NCI-H187 treated with DMSO at 0.1 percent for 48 hours (cell line): ENCODE measurements at regions not wholly inside any gene's neighbourhood (a gene's known extent, or its start where the extent isn't known, plus 50 kb on each side); places are given as distances from the start of the nearest gene placed in this dataset.

ENCODE experiments used
- DNase-seq: peaks from one replicate; lab custom pipeline; 2025; lab: John Stamatoyannopoulos, UW

DNA sequence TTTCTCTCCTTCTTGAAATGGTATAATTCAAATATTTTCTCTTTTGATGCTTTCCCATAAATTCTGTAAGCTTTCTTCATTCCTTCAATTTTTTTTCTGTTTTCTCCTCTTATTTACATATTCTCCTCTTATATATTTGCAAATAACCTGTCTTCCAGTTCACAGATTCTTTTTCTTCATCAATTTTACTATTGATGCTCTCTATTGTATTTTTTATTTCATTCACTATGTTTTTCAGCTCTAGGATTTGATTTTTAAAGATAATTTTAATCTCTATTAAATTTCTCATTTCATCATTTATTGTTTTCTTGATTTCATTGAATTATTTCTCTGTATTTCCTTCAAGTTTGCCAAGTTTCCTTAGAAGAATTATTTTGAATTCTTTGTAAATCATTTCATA, 54.0 kb upstream of the PRPS1L1 start:
- DNase-seq, result no peak

DNA sequence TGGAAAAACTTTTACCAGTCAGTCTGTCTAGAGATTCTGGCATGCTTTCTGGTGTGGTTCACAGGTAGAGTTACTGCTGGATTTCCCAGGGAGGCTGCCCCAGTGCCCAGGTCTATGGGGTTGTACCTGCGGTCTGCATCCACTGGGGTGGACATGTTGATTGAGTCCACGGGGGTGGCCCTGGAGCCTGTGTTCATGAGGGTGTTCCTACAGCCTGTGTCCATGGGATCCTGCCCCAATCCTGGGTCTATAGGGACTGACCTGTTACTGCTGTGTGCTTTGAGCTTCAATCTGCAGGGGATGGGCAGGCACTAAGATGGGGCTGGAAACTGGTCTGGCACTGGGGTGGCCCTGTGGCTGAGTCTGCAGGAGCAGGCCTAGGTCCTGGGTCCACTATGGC, 54.5 kb upstream of the PRPS1L1 start:
- no peak for DNase-seq

DNA sequence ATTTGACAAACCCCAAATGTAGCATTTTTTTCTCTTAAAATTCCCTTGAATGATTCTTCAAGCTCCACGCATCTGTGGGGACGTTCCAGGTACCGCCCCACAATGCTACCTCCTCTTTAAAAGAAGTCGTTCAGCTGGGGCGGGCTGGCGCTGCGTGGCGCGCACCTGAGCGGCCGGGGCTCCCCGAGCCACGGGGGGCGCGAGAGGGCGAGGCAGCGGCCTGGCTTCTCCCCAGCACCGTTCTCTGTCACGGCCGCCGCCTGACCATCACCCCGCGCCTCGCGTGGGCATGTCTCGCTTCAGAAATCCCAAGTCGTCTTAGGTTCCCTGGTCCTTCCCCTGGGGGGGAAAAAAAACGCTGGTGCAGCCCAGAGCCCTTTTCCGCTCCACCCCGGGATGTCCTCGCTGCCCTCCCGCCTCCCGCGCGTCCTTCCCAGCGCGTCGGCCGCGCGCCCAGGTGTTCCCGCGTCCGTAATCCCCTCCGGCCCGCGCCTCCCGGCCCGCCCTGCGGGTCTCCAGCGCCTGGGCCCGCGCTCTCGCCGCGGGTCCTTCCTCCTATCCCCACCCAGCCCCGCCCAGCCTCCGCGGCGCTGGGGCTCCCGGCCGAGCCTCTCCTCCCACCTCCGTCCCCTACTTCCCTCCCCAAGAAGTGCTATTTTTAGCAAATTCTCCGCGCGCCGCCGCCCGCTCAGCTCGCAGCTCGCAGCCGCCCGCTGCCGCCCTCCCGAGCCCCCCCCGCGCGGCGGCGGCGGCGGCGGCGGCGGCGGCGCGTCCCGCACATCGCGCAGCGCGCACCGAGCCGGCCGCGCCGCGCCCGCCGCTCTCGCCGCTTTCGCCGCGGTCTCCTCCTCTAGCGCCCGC, 58.7 kb upstream of the PRPS1L1 start:
- DNase-seq, result no peak

DNA sequence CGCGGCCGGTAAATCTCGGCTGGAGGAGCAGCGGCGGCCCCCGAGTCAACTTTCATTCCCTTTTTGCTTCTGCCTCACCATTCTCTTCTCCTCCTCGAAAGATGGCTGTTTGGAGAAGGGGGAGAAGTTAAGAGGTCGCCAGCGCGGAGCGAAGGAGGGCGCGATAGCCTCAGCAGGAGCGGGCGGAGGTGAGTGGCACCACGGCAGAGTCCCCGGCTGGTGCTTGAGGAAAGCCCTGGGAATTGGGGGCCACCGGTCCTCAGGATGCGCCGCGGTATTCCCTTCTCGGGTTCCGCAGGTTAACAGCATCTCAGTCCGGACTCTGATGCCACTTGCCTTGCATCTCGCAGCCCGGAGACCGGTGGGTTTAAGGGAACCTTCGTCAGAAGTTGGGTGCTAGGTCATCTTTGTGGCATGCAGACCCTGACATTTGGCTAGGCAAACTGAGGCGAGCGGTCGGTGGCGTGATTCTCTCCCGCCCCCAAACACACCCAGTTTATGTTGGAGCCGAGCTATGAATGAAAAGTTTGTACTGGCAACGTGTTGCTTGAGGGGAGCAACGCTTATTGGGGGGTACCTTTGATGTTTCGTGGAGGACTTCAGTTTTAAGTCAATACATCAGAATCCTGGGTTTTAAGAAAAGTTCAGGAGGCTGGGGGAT, 59.5 kb upstream of the PRPS1L1 start:
- DNase-seq, result no peak

DNA sequence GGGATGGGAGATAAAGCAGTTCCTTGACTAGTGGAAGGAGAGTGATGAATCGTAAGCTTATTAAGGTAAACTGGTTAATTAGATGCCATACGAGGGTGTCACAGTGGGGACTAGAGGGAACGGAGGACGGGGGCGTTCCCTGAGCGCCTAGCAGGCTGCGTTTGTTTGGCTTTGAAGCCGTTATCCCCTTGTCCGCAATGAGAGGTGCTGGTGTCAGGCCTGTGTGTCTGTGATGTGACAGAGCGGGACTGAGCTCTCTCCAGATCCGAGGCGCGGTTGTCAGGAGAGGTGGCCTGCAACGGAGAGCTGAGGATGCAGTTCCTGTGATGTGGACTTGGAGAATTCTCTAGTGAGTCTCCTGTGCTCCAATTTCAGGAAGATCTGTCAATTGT, 60.0 kb upstream of the PRPS1L1 start:
- DNase-seq, result no peak

DNA sequence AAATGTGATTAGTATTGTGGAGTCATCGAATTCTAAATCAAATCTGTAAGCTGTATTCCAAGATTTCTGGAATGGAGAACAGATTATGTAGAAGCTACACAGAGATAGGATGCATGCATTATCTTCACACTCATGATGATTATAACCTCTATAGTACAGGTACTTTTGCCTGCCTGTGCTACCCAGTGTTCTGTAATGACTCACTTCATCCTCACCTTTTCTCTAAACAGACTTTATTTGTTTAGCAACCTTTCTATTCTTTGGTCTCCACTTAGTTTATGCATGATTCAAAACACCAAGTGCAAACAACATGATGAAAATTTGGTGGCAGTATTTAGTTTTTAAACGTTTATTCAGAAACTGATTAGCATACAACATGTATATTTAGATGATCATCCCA, 68.4 kb upstream of the PRPS1L1 start:
- DNase-seq, result no peak

DNA sequence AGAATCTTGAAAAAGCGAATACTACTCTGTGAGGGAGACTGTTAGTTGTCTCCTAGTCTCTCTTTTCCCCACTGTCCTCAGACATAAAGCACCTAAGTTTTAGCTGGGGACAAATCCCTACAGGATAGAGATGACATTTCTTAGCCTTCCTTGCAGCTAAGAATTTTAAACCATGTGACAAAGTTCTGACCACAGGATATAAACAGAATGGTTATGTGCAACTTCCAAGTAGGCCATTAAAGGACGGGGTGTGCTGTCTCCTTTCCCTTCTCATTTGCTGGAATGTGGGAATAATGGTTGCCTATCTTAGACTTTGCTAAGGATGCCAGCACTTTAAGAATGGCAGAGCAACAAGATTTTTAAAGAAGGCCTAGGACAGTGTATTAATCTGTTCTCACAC, 74.9 kb upstream of the PRPS1L1 start:
- DNase-seq, result no peak

DNA sequence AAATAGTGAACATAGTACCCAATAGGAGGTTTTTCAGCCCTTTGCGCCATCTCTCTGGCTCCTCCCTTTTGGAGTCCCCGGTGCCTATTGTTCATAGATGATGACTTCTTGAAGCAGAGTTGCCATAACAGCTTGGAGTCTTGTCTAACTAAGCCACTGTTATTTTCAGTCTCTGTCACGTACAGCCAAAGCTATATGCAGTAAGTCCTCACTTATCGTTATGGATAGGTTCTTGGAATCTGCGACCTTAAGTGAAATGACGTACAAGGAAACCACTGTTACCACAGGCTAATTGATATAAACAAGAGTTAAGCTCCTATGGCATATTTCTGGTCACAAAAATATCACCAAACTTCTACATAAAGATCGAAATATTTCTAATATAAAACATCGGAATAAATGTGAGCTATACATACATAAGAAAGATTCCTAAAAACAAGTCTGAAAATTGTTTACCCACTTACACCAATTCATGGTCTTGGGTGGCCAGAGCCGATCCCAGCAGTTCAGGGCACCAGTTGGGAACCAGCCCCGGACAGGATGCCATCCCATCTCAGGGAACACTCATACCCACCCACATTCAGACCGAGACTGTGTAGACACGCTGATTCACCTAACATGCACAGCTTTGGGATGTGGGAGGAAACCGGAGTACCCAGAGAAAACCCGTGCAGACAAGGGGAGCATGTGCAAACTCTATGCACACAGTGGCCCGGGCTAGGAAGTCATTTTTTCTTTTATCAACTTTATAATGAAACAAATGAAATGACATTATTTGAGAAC, 76.0 kb upstream of the PRPS1L1 start:
- no peak for DNase-seq

DNA sequence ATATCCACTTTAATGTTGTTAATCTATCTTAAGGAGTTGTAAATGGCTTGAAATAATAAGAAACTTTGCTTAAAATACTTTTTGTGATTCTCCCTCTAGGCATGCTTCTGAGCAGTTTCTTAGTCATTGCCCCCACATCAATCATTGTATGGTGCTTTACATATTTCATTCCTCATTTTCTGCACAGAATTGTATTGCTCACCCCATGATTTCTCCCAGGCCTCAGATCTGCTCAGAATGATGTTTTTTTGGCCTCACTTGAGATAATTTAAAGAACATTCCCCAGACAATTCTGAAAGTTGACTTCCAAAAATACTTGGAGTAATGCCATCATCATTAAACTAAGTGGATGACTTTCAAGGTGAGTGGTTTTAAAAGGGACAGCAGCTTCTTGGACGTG, 82.1 kb upstream of the PRPS1L1 start:
- no peak for DNase-seq

DNA sequence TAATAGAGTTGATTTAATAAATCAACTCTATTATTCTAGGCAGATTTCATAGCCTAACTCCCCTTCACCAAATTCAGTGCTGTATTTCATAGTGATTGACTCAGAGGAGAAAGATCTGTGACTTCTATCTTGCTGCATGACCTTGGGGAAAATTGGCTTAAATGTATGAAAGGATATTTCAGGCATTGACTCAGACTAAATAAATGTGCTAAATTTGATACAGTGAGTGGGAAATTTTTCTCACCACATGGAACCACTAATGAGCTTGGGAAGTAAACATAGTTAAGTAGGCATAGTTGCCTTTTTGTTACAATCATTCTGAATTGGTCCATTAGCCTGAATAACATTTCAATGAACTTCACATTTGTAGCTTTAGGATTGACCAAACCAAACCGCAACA, 89.0 kb upstream of the PRPS1L1 start:
- DNase-seq, result no peak

DNA sequence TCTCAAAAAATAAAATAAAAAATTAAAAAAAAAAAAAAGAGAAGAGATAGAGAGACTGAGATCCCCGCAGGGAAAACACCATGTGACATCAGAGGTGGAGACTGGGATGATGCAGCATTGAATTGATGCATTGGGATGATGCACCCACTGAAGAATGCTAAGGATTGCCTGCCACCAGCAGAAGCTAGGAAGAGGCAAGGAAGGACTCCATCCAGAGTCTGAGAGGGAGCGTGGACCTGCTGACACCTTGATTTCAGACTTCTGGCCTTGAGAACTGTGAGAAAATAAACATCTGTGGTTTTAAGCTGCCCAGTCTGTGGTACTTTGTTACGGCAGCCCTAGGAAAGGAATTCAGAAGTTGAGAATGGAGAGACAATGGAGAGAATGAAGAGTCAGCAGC, 89.8 kb upstream of the PRPS1L1 start:
- DNase-seq, result no peak

DNA sequence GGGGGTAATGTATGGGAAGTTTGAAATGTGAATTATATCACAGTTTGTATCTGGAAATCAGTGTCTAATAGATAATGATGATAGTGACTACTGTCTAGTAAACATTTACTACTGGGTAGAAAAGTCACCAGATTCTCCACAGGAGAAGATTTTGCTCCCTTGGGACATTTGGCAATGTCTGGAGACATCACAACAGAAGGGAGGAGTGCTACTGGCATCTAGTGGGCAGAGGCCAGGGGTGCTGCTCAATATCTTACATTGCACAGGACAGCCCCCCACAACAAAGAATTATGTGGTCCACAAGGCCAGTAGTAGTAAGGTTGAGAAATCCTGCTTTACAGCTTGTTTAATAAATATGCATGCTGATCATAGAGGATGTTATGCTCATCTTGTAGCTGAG, 92.3 kb upstream of the PRPS1L1 start:
- no peak for DNase-seq

DNA sequence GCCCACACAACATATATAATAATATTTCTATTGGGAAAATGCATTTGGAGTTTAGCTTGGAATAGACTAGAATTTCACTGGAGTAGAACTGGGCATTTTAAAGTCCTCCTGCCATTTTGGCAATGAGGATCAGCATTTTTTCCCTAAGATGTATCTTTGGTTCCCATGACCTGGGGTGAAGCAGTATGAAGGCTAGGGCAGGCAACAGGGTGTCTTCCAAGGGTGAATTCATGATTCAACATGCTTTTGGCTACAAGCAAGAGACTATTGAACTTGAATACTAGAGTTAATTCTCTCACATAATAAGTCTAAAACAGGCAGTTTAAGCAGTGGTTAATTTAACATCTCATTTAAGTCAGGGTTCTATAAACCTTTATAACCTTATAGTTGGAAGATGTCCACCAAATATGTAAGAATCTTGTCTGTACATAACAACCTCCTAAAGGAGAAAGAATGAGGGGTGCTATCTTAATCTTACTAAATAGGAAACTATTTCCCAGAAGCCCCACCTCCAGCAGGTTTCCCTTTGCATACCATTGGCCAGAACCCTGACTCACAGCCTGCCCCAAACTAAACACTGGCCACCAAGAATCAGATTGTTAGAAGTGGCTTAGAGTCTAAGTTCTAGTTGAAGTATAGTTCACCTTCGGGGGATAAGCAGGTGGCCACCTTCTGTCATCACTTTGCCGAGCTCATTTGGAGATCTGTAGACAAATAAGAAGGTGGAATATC, 96.0 kb upstream of the PRPS1L1 start:
- no peak for DNase-seq

DNA sequence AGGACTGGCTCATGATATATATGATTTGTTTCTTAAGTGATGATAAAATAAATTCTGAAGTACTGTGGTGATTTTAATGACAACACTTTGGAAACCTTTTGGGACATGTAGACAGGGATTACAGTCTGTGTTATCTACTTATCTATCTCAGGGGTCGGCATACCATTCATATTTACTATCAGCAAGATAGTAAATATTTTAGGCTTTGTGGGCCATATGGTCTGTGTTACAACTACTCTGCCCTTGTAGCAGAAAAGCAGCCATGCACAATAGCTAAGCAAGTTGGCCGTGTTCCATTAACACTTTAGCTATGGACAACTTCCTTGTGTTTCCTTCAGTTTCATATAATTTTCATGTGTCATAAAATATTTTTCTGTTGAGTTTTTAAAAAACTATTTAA, 97.8 kb upstream of the PRPS1L1 start:
- DNase-seq, result no peak

DNA sequence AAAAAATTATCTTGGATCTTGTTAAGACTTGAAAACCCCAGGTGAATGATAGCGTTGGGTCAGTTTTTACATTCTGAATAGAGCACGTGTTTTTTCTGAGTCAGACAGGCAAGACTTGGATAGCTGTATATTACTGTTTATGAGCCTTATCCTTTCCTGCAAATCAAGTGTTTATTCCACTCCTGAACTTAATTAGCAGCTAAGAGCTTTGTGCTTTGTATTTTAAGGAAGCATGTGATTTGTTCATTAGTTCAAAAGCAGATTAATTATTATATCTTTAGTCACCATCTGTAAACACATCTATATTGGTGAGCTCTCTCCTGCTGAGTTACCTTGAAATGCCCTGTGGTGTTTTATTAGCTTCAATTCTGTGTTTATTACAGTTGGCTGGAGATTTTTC, 98.6 kb upstream of the PRPS1L1 start:
- no peak for DNase-seq

DNA sequence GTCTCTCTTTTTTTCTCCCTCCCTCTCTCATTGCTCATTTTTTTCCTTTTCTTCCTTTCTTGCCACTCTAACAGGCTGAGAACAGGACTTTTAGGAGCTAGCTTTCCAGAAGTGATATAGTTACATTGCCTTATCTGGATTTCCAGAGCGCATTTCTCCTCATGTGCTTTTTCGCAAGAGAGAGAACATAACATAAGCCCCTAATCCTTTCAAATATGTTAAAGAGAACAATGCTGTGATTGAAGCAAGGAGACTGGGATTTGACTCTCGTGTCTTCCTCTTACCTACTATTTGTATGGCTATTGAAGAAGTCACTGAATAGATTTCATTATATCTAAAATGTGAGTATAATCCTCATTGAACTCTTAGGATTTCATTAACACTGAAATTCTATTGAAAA, 101.2 kb upstream of the PRPS1L1 start:
- no peak for DNase-seq

DNA sequence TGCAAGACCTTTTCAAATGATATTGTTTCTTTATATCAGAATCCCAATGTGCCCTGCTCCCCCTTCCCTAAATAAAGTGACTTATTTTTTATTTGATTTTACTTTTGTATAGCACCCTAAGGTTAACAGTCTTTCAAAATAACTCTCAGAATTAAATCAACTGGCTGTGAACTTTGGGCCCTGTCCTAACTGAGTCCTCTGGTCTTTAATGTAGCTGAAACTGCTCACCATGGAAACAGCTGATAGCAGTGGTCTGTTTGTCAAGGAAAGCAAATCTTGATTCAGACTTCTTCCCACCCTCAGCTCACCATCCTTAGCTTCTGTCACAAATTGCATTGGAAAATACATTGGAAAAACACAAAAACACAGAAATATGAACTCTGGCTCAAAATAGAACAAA, 105.2 kb upstream of the PRPS1L1 start:
- no peak for DNase-seq

DNA sequence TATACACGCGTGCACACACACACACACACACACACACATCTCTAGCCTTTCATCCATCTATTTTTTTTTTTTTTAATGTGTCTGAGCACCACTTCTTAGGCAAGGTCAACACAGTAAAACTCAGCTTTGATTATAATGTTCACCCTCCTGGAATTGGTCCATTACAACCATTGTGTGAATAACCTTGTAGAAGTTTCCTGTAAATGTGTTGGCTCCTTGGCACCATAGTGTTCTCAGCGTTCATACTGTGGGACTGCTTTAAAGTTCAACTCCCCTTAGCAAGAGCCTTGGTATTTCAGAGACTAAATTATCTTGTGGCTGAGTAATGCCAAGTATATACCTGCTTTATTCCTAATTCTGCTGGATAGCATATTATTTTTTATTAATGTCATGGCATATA, 106.3 kb upstream of the PRPS1L1 start:
- no peak for DNase-seq

DNA sequence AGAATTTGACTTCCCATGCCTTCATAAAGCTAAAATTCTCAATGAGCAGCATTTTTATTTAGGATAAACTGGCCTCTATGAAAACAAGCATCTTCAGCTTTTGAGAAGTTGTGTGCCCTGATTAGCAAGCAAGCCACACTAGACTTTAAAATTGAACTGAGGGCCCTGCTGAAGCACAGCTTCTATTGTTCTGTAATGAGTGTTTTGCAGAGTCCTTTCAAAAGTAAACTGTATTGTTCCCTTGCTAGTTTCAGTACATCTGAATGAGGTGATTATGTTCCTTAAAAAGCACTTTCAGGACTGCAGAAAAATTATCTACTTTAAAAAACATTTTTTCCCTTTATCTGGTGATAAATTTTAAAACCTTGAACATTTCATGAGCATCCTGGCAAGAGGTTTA, 113.3 kb upstream of the PRPS1L1 start:
- no peak for DNase-seq

DNA sequence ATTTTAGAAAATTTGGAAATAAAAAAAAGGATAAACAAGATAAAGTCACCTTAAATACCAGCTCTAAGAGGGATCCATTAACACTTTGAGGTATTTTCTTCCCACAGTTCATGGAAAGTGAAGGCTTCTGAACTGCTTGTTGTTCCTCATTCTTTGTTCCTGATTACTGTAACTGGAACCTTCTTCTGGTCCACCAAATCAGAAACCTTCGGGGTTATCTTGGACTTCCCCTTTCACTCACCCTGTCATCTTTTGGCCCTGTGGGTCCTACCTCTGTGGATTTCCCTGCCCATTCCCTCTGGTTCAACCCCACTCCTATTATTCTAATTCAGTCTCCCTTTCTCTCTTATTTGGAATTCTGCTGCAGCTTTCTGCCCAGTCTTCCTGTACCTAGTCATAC, 116.5 kb upstream of the PRPS1L1 start:
- no peak for DNase-seq

DNA sequence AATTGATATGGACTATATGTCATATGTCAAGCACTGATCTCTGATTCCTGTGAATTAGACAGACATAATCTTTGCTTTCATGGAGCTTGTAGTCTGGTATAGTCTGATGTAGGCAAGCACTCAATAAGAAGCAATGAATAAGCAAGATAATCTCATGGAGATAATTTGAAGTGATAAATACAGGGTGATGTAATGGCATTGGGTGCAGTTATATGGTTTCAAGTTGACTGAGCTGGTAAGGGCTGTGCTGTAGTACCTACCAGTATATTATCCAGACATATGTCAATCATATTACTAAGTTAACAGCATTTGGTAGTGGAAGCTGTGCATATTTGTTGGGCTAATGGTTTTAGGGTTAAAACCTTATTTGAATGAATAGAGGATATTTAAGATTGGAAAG, 117.5 kb upstream of the PRPS1L1 start:
- DNase-seq, result no peak

DNA sequence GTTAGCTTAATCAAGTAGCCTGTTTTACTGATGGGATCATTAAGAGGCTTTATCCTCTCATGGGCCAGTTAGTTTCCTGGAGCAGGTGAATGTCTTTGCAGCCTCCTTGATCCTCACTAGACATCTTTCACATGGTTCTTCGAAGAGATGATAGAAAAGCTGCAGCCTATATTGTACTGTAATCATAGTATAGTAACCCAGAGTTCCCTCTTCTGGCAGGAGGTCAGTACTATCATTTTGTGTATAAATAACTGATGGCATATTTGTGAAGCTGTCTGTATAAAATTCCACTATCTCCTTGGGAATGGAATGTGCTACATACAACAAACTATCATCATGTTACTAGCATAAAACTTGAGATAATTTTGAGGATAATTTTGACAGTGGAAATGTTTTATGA, 123.8 kb upstream of the PRPS1L1 start:
- DNase-seq, result no peak
